Transverse colon (tissue), 4 donors: ENCODE measurements at regions not wholly inside any gene's neighbourhood (a gene's known extent, or its start where the extent isn't known, plus 50 kb on each side); places are given as distances from the start of the nearest gene placed in this dataset.

Experiments used
- DNase-seq: peaks from one replicate; pipeline ENCODE4 v3.0.0-alpha.2; 2019
- H3K27ac ChIP-seq, 4 donors: fragments of 200-600 bp; sonication (generic); 2 replicates each; pipeline ENCODE4 v1.5.1; 2016 to 2018; ENCODE audit warnings: inconsistent platforms in 4 of 4
- H3K27me3 ChIP-seq: fragments of 200-600 bp; sonication (generic); 2 replicates; pipeline ENCODE4 v1.5.1; 2017; ENCODE audit warnings: inconsistent platforms
- H3K36me3 ChIP-seq, 4 donors: fragments of 200-600 bp; sonication (generic); 2 replicates each; pipeline ENCODE4 v1.5.1; 2017 to 2019; ENCODE audit warnings: inconsistent platforms in 4 of 4
- H3K4me1 ChIP-seq, 4 donors: fragments of 200-600 bp; sonication (generic); 2 replicates each; pipeline ENCODE4 v1.5.1; 2017 to 2020; ENCODE audit warnings: inconsistent platforms in 4 of 4
- H3K4me3 ChIP-seq, 4 donors: fragments of 200-600 bp; sonication (generic); 1 replicate in 1 of 4; 2 replicates in 3 of 4; pipeline versions ENCODE4 v1.5.1 to v1.6.1; 2017 to 2019; ENCODE audit warnings: inconsistent platforms in 4 of 4
- H3K9me3 ChIP-seq, 2 donors: fragments of 200-600 bp; sonication (generic); 2 replicates each; pipeline ENCODE4 v1.5.1; 2017 to 2019; ENCODE audit warnings: inconsistent platforms in 2 of 2
- CTCF ChIP-seq, 5 experiments: fragments of 200-600 bp in 3 of 5; fragments of 450-650 bp in 2 of 5; sonication (generic) in 3 of 5; IDR thresholded peaks; 1 replicate in 2 of 5; 2 replicates in 3 of 5; pipeline ENCODE4 v1.5.1; 2016 to 2017; ENCODE audit warnings: antibody characterized with exemption in 5 of 5, inconsistent platforms in 3 of 5, mild to moderate bottlenecking in 2 of 5, moderate library complexity in 1 of 5
- EP300 ChIP-seq: sonication (generic); formaldehyde crosslinking; IDR thresholded peaks from one replicate; pipeline ENCODE4 v1.6.1; 2017; ENCODE audit warnings: antibody characterized with exemption, low read depth
- POLR2A ChIP-seq: fragments of 450-650 bp; IDR thresholded peaks from one replicate; pipeline ENCODE4 v1.6.1; 2016; ENCODE audit warnings: antibody characterized with exemption, mild to moderate bottlenecking, moderate library complexity
- POLR2AphosphoS5 ChIP-seq, 3 donors: sonication (generic); formaldehyde crosslinking; IDR thresholded peaks; one replicate each; pipeline ENCODE4 v1.6.1; 2016; ENCODE audit warnings: antibody characterized with exemption in 3 of 3
- WGBS, 2 donors: methylation state at CpG; one replicate each; pipeline ENCODE4 v1.1.5; 2018; ENCODE audit warnings: low coverage in 1 of 2; 5-methylcytosine and 5-hydroxymethylcytosine counted together
- in situ Hi-C, 4 donors: fragments of 200-750 bp; cut with MboI; loops; one replicate each; pipeline versions ENCODE4 v1.15.0 to v1.15.1; 2017; ENCODE audit warnings: low sequenced_read_pairs in 3 of 4, low pct_ligation_motif_present in 1 of 4, low pct_unique_long_range_greater_than_20kb in 1 of 4
- intact Hi-C: fragments of 100-400 bp; cut with DNase I; formaldehyde crosslinking; loops from one replicate; pipeline ENCODE4 v1.15.1; 2023; ENCODE audit warnings: low total_unique reads

- no peaks in the 10 kb centered on the region for H3K36me3 ChIP-seq
- TF ChIP-seq EP300 (no peak), POLR2A (no peak), POLR2AphosphoS5 (IDR thresholded peaks at IDR 0.05) (no peak), CTCF (IDR thresholded peaks at IDR 0.05) (no peak)
- 82 to 86% methylated on average over 10 of the region's 10 CpGs for WGBS, 2 donors
- DNase-seq = no peak
- no peak overlapping the region for H3K4me3 ChIP-seq
- in situ Hi-C loops (no loop called here), intact Hi-C loops (no loop called here)
- no peaks in the 10 kb centered on the region for H3K27me3 ChIP-seq
- no peak overlapping the region for H3K27ac ChIP-seq
- H3K9me3 ChIP-seq = no peaks in the 10 kb centered on the region
- H3K4me1 ChIP-seq = no peaks in the 10 kb centered on the region
Measured at GRCh38 chr5:81908044-81908443, 63.8 kb upstream of the ATG10 start.

- no peaks in the 10 kb centered on the region for H3K36me3 ChIP-seq
- H3K4me1 ChIP-seq = no peaks in the 10 kb centered on the region
- in situ Hi-C loops = no loop called here
- no peak for DNase-seq
- H3K9me3 ChIP-seq = no peaks in the 10 kb centered on the region
- no peaks in the 10 kb centered on the region for H3K27me3 ChIP-seq
- H3K4me3 ChIP-seq = no peak overlapping the region
- no peak overlapping the region for H3K27ac ChIP-seq
- intact Hi-C loops = no loop called here
- TF ChIP-seq EP300 (no peak), CTCF (IDR thresholded peaks at IDR 0.05) (no peak), POLR2A (no peak), POLR2AphosphoS5 (IDR thresholded peaks at IDR 0.05) (no peak)
- 91% methylated on average over 4 of the region's 4 CpGs; no CpG with 5 or more reads in 1 of the 2 donors for WGBS, 2 donors
Measured at GRCh38 chr5:81907012-81907635, 64.7 kb upstream of the ATG10 start.

- H3K4me1 ChIP-seq = no peaks in the 10 kb centered on the region
- H3K9me3 ChIP-seq = no peaks in the 10 kb centered on the region
- no peaks in the 10 kb centered on the region for H3K36me3 ChIP-seq
- H3K27ac ChIP-seq = no peak overlapping the region
- H3K4me3 ChIP-seq = no peak overlapping the region
- H3K27me3 ChIP-seq = no peaks in the 10 kb centered on the region
- TF ChIP-seq CTCF (IDR thresholded peaks at IDR 0.05) (no peak), POLR2AphosphoS5 (IDR thresholded peaks at IDR 0.05) (no peak)
- no peak for DNase-seq
- in situ Hi-C loops (no loop called here), intact Hi-C loops (no loop called here)
- WGBS, 2 donors = 70 to 83% methylated on average over 1 to 5 of the region's 5 CpGs
Measured at GRCh38 chr5:81906086-81906485, 65.7 kb upstream of the ATG10 start.

GRCh38 chr5:81904861-81905260 is 67.0 kb upstream of the ATG10 start:
- Histone ChIP-seq H3K27me3 (no peaks in the 10 kb centered on the region), H3K9me3 (no peaks in the 10 kb centered on the region), H3K4me1 (no peaks in the 10 kb centered on the region), H3K27ac (no peak overlapping the region), H3K4me3 (no peak overlapping the region), H3K36me3 (no peaks in the 10 kb centered on the region)
- 76 to 94% methylated on average over 1 to 2 of the region's 2 CpGs for WGBS, 2 donors
- intact Hi-C loops (no loop called here), in situ Hi-C loops (no loop called here)
- no peak for DNase-seq
- no peak for TF ChIP-seq POLR2AphosphoS5 (IDR thresholded peaks at IDR 0.05)
- no peak for TF ChIP-seq EP300
- TF ChIP-seq CTCF (IDR thresholded peaks at IDR 0.05) = no peak
